H1 (cell line): ENCODE measurements at regions not wholly inside any gene's neighbourhood (a gene's known extent, or its start where the extent isn't known, plus 50 kb on each side); places are given as distances from the start of the nearest gene placed in this dataset.

Experiments
- CTCF ChIA-PET: fragments of 300-600 bp; sonication (Branson Sonifier 250); formaldehyde crosslinking; loops from one replicate; lab custom pipeline; 2021; ENCODE audit not compliant: partially characterized antibody; lab: Charles Lee
- POLR2A ChIA-PET: fragments of 300-600 bp; sonication (Branson Sonifier 250); formaldehyde crosslinking; loops from one replicate; lab custom pipeline; 2021; ENCODE audit warnings: inconsistent platforms; ENCODE audit not compliant: partially characterized antibody; lab: Charles Lee
- DNase-seq, 2 experiments: peaks; one replicate each; pipeline versions ENCODE4 v3.0.0 to v3.0.0-alpha.2; 2010 to 2022; ENCODE audit warnings: low spot score in 2 of 2, low read depth in 1 of 2, mixed read lengths in 1 of 2
- FAIRE-seq: peaks from 2 replicates; lab custom pipeline; 2011; peaks lifted over from hg19 to GRCh38; lab: Jason Lieb, UNC
- H2AFZ ChIP-seq: 2 replicates; pipeline ENCODE4 v1.8.1; 2012; ENCODE audit warnings: low read length, inconsistent platforms
- H2AK5ac ChIP-seq: 2 replicates; pipeline ENCODE4 v1.6.1; 2013; ENCODE audit warnings: low read depth, low read length
- H2BK120ac ChIP-seq: replicated peaks from 2 replicates; pipeline ENCODE3; 2013; ENCODE audit warnings: low read depth, low read length, inconsistent platforms
- H2BK12ac ChIP-seq: 2 replicates; pipeline ENCODE4 v1.6.1; 2013; ENCODE audit warnings: low read depth, low read length
- H2BK15ac ChIP-seq: 2 replicates; pipeline ENCODE4 v1.6.1; 2013; ENCODE audit warnings: low read length
- H2BK20ac ChIP-seq: 2 replicates; pipeline ENCODE4 v1.6.1; 2013; ENCODE audit warnings: low read length
- H2BK5ac ChIP-seq: 2 replicates; pipeline ENCODE4 v1.6.1; 2013; ENCODE audit warnings: low read depth, low read length
- H3K14ac ChIP-seq: 2 replicates; pipeline ENCODE4 v1.6.1; 2013; ENCODE audit warnings: inconsistent platforms; ENCODE audit not compliant: insufficient read length
- H3K18ac ChIP-seq: 2 replicates; pipeline ENCODE4 v1.6.1; 2013; ENCODE audit warnings: low read length; ENCODE audit errors: extremely low read depth
- H3K23ac ChIP-seq: 2 replicates; pipeline ENCODE4 v1.6.1; 2013; ENCODE audit warnings: inconsistent platforms; ENCODE audit not compliant: insufficient read length
- H3K23me2 ChIP-seq: 2 replicates; pipeline ENCODE4 v1.6.1; 2013; ENCODE audit warnings: low read depth, low read length
- H3K27ac ChIP-seq: 2 replicates; pipeline ENCODE4 v1.6.1; 2011; ENCODE audit warnings: low read depth, low read length, inconsistent platforms
- H3K27me3 ChIP-seq, 4 experiments: replicated peaks in 1 of 4; 1 replicate in 1 of 4; 2 replicates in 3 of 4; pipeline versions ENCODE4 v1.6.1 to v1.8.1; 2011 to 2013; ENCODE audit warnings: low read length in 3 of 4, mild to moderate bottlenecking in 3 of 4, inconsistent platforms in 2 of 4, mixed read lengths in 2 of 4, moderate library complexity in 1 of 4; ENCODE audit not compliant: control insufficient read depth in 3 of 4, insufficient read depth in 3 of 4; ENCODE audit errors: extremely low read depth in 1 of 4
- H3K36me3 ChIP-seq, 4 experiments: 2 replicates each; pipeline versions ENCODE4 v1.6.1 to v1.8.1; 2011 to 2013; ENCODE audit warnings: mild to moderate bottlenecking in 4 of 4, low read length in 3 of 4, moderate library complexity in 2 of 4, control low read depth in 1 of 4, inconsistent platforms in 1 of 4; ENCODE audit not compliant: insufficient read depth in 4 of 4, control insufficient read depth in 2 of 4
- H3K4ac ChIP-seq: replicated peaks from 2 replicates; pipeline ENCODE3; 2013; ENCODE audit warnings: low read length, low read depth, mixed read lengths, inconsistent platforms; ENCODE audit not compliant: insufficient read length
- H3K4me1 ChIP-seq, 4 experiments: replicated peaks in 1 of 4; 1 replicate in 1 of 4; 2 replicates in 3 of 4; pipeline versions ENCODE4 v1.6.1 to v1.8.1; 2011 to 2013; ENCODE audit warnings: low read length in 3 of 4, inconsistent platforms in 2 of 4, mixed read lengths in 1 of 4; ENCODE audit not compliant: insufficient read depth in 4 of 4, control insufficient read depth in 3 of 4
- H3K4me2 ChIP-seq, 2 experiments: 2 replicates each; pipeline versions ENCODE4 v1.6.1 to v1.8.1; 2011 to 2013; ENCODE audit warnings: low read depth in 2 of 2, low read length in 2 of 2, control low read depth in 1 of 2, inconsistent platforms in 1 of 2, mild to moderate bottlenecking in 1 of 2; ENCODE audit not compliant: insufficient read depth in 1 of 2
- H3K4me3 ChIP-seq, 4 experiments: fragments of 200-600, 300-600 bp in 1 of 4; sonication (generic), shearing (Covaris generic), sonication (Bioruptor Twin) in 1 of 4; 2 replicates each; pipeline versions ENCODE4 v1.5.1 to v1.8.1; 2011 to 2016; ENCODE audit warnings: low read length in 4 of 4, low read depth in 3 of 4, control low read depth in 2 of 4, inconsistent platforms in 2 of 4, mild to moderate bottlenecking in 2 of 4, mixed read lengths in 1 of 4, moderate library complexity in 1 of 4; ENCODE audit not compliant: insufficient read depth in 2 of 4; ENCODE audit errors: extremely low read depth in 1 of 4
- H3K56ac ChIP-seq: replicated peaks from 2 replicates; pipeline ENCODE3; 2013; ENCODE audit warnings: low read depth, mild to moderate bottlenecking, mixed read lengths, low read length, inconsistent platforms; ENCODE audit not compliant: insufficient read length
- H3K79me1 ChIP-seq: 2 replicates; pipeline ENCODE4 v1.6.1; 2013; ENCODE audit warnings: low read depth, low read length, control low read depth
- H3K79me2 ChIP-seq, 2 experiments: 2 replicates each; pipeline versions ENCODE4 v1.6.1 to v1.8.1; 2012 to 2013; ENCODE audit warnings: low read length in 2 of 2, mild to moderate bottlenecking in 2 of 2, inconsistent platforms in 1 of 2; ENCODE audit not compliant: insufficient read depth in 2 of 2, control insufficient read depth in 1 of 2
- H3K9ac ChIP-seq, 4 experiments: replicated peaks in 1 of 4; 1 replicate in 1 of 4; 2 replicates in 3 of 4; pipeline versions ENCODE4 v1.6.1 to v1.8.1; 2011 to 2013; ENCODE audit warnings: low read depth in 3 of 4, low read length in 3 of 4, control low read depth in 2 of 4, mild to moderate bottlenecking in 2 of 4, moderate library complexity in 2 of 4, inconsistent platforms in 1 of 4; ENCODE audit errors: extremely low read depth in 1 of 4
- H3K9me3 ChIP-seq, 2 experiments: 2 replicates each; pipeline versions ENCODE4 v1.6.1 to v1.8.1; 2012 to 2013; ENCODE audit warnings: mild to moderate bottlenecking in 2 of 2, moderate library complexity in 2 of 2, control low read depth in 1 of 2, inconsistent platforms in 1 of 2, low read depth in 1 of 2, low read length in 1 of 2, mixed read lengths in 1 of 2; ENCODE audit not compliant: insufficient read depth in 2 of 2
- H4K20me1 ChIP-seq, 2 experiments: replicated peaks in 1 of 2; 2 replicates each; pipeline versions ENCODE3 to v1.8.1; 2011 to 2013; ENCODE audit warnings: inconsistent platforms in 2 of 2, low read length in 2 of 2, mild to moderate bottlenecking in 1 of 2; ENCODE audit not compliant: insufficient read depth in 2 of 2, control insufficient read depth in 1 of 2
- H4K5ac ChIP-seq: 2 replicates; pipeline ENCODE4 v1.6.1; 2013; ENCODE audit warnings: low read length, low read depth, mixed read lengths, inconsistent platforms; ENCODE audit not compliant: insufficient read length
- H4K8ac ChIP-seq: 2 replicates; pipeline ENCODE4 v1.8.0; 2013; ENCODE audit warnings: mild to moderate bottlenecking, moderate library complexity, low read length, inconsistent platforms; ENCODE audit not compliant: insufficient read depth; ENCODE audit errors: extremely low read depth
- H4K91ac ChIP-seq: replicated peaks from 2 replicates; pipeline ENCODE3; 2013; ENCODE audit warnings: low read length, mixed read lengths, inconsistent platforms; ENCODE audit not compliant: insufficient read length
- BCL11A ChIP-seq, 2 experiments: IDR thresholded peaks; one replicate each; pipeline ENCODE4 v1.6.1; 2011; ENCODE audit warnings: low read depth in 2 of 2, low read length in 2 of 2, mild to moderate bottlenecking in 2 of 2
- CHD1 ChIP-seq: IDR thresholded peaks from 2 replicates; pipeline ENCODE4 v1.6.1; 2012; ENCODE audit warnings: low read depth, low read length, improper control_type of control experiment
- CHD2 ChIP-seq: IDR thresholded peaks from 2 replicates; pipeline ENCODE4 v1.6.1; 2012; ENCODE audit warnings: low read length, improper control_type of control experiment
- CREB1 ChIP-seq: IDR thresholded peaks from 2 replicates; pipeline ENCODE4 v1.6.1; 2012; ENCODE audit warnings: inconsistent platforms
- EZH2 ChIP-seq: fragments of 200-600 bp; sonication (generic); IDR thresholded peaks from 2 replicates; pipeline ENCODE4 v1.7.1; 2012; ENCODE audit warnings: low read depth, mild to moderate bottlenecking, moderate library complexity, low read length, inconsistent platforms; ENCODE audit not compliant: severe bottlenecking
- JUN ChIP-seq: IDR thresholded peaks from 2 replicates; pipeline ENCODE4 v1.6.1; 2011; ENCODE audit warnings: low read depth, mild to moderate bottlenecking, improper control_type of control experiment, low read length
- KDM4A ChIP-seq: IDR thresholded peaks from one replicate; pipeline ENCODE4 v1.7.1; 2012; ENCODE audit warnings: low read depth, mild to moderate bottlenecking, moderate library complexity, low read length, inconsistent platforms; ENCODE audit not compliant: severe bottlenecking
- NANOG ChIP-seq: IDR thresholded peaks from 2 replicates; pipeline ENCODE4 v1.6.1; 2011; ENCODE audit warnings: low read length, low read depth, mild to moderate bottlenecking, inconsistent platforms; ENCODE audit not compliant: insufficient read depth, poor library complexity, severe bottlenecking
- POU5F1 ChIP-seq: IDR thresholded peaks from 2 replicates; pipeline ENCODE4 v1.6.1; 2011; ENCODE audit warnings: low read depth, mild to moderate bottlenecking, low read length, moderate library complexity
- SP2 ChIP-seq: IDR thresholded peaks from 2 replicates; pipeline ENCODE4 v1.6.1; 2012; ENCODE audit warnings: mild to moderate bottlenecking, low read length, inconsistent platforms
- TAF1 ChIP-seq: IDR thresholded peaks from 2 replicates; pipeline ENCODE4 v1.6.1; 2011; ENCODE audit warnings: mild to moderate bottlenecking, low read depth, low read length
- YY1 ChIP-seq: IDR thresholded peaks from 2 replicates; pipeline ENCODE4 v1.6.1; 2011; ENCODE audit warnings: low read depth, mild to moderate bottlenecking, low read length
- ZNF274 ChIP-seq: IDR thresholded peaks from 2 replicates; pipeline ENCODE4 v1.7.0; 2012; ENCODE audit warnings: low read length, borderline replicate concordance; ENCODE audit errors: extremely low read depth
- WGBS, 2 experiments: shearing (Covaris generic) in 1 of 2; methylation state at CpG; one replicate each; pipeline versions ENCODE4 v1.1.6 to v1.1.7; 2013 to 2015; ENCODE audit warnings: low lambda C conversion rate in 2 of 2, mixed read lengths in 2 of 2, inconsistent platforms in 1 of 2, low coverage in 1 of 2, missing lambda C conversion rate in 1 of 2; ENCODE audit not compliant: insufficient replicate concordance in 2 of 2, insufficient coverage in 1 of 2, insufficient read length in 1 of 2; ENCODE audit errors: extremely low coverage in 1 of 2, missing lambda C conversion rate in 1 of 2; 5-methylcytosine and 5-hydroxymethylcytosine counted together
- TF ChIP-seq, protein P1 (sequence below): IDR thresholded peaks from 2 replicates; pipeline ENCODE4 v1.6.1; 2011; ENCODE audit warnings: low read depth, mild to moderate bottlenecking, low read length; ENCODE audit not compliant: insufficient read depth
- TF ChIP-seq, protein P2 (sequence below): IDR thresholded peaks from 2 replicates; pipeline ENCODE4 v1.6.1; 2012; ENCODE audit warnings: inconsistent platforms

DNA sequence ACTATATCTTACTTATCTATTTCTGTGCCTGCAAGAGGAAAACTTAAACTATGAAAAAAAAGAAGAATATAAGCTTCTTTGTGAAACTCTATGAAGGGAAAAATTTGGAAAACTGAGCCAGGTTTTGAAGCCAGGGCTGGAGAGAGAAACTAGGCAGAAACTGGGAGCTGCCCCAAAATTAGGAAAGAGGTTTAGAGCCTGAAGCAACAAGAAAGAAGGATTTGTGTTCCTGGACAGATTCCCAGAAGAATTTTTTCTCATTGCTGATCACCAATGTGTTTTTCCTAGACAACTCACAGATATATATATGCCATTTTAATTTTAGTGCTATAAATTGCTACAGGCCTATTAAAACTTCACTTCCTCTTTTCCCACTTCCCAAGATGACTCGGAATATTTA, 245.0 kb upstream of the GEMIN8 start:
- POLR2A ChIA-PET = no interaction called here
- H4K20me1 ChIP-seq = no peaks in the 10 kb centered on the region
- no peak overlapping the region for H2AFZ ChIP-seq
- no peak overlapping the region for H3K27ac ChIP-seq
- no peak overlapping the region for H4K91ac ChIP-seq
- no peak overlapping the region for H2BK15ac ChIP-seq
- no peaks in the 10 kb centered on the region for H3K79me2 ChIP-seq
- no peaks in the 10 kb centered on the region for H3K27me3 ChIP-seq
- H3K36me3 ChIP-seq = no peaks in the 10 kb centered on the region
- H3K79me1 ChIP-seq = no peaks in the 10 kb centered on the region
- H3K4me2 ChIP-seq = no peak overlapping the region
- no peak overlapping the region for H2AK5ac ChIP-seq
- CTCF ChIA-PET = interaction anchor here (1.1 kb wide), 1 partner anchor 31 kb away, joined by 4 read pairs; no protein-coding TSS in a partner anchor
- H3K4ac ChIP-seq = no peak overlapping the region
- H3K4me3 ChIP-seq = no peak overlapping the region
- no peak for DNase-seq
- no peak overlapping the region for H3K14ac ChIP-seq
- H2BK5ac ChIP-seq = no peak overlapping the region
- no peak overlapping the region for H4K5ac ChIP-seq
- no peak overlapping the region for H2BK120ac ChIP-seq
- H3K18ac ChIP-seq = no peak overlapping the region
- H2BK20ac ChIP-seq = no peak overlapping the region
- H3K56ac ChIP-seq = no peak overlapping the region
- no peak for FAIRE-seq
- 87% methylated on average over 1 of the region's 1 CpG; no CpG with 5 or more reads in 1 of the 2 experiments for WGBS, 2 experiments
- H3K23me2 ChIP-seq = no peaks in the 10 kb centered on the region
- H3K9me3 ChIP-seq = no peaks in the 10 kb centered on the region
- no peak overlapping the region for H3K9ac ChIP-seq
- no peaks in the 10 kb centered on the region for H3K4me1 ChIP-seq
- H2BK12ac ChIP-seq = no peak overlapping the region
- no peak overlapping the region for H3K23ac ChIP-seq
- H4K8ac ChIP-seq = no peak overlapping the region
- TF ChIP-seq EZH2 (no peak), BCL11A (IDR thresholded peaks at IDR 0.05; ENCODE audit: low read depth in 2 of 2, low read length in 2 of 2) (no peak), CREB1 (no peak), TAF1 (no peak), ZNF274 (no peak), KDM4A (no peak), CHD2 (no peak), CHD1 (no peak), JUN (no peak), SP2 (no peak), NANOG (no peak), YY1 (no peak), POU5F1 (no peak)
- TF ChIP-seq, protein P1, sequence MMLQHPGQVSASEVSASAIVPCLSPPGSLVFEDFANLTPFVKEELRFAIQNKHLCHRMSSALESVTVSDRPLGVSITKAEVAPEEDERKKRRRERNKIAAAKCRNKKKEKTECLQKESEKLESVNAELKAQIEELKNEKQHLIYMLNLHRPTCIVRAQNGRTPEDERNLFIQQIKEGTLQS = no peak
- TF ChIP-seq, protein P2, sequence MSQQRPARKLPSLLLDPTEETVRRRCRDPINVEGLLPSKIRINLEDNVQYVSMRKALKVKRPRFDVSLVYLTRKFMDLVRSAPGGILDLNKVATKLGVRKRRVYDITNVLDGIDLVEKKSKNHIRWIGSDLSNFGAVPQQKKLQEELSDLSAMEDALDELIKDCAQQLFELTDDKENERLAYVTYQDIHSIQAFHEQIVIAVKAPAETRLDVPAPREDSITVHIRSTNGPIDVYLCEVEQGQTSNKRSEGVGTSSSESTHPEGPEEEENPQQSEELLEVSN = no peak
